MM.1S (cell line): ENCODE measurements at regions not wholly inside any gene's neighbourhood (a gene's known extent, or its start where the extent isn't known, plus 50 kb on each side); places are given as distances from the start of the nearest gene placed in this dataset.

Experiments used
- CTCF ChIP-seq: fragments of 300-600 bp; sonication (generic); IDR thresholded peaks from 2 replicates; pipeline ENCODE4 v1.5.1; 2016; ENCODE audit warnings: antibody characterized with exemption, low read length, mixed read lengths
- EZH2 ChIP-seq: fragments of 300-600 bp; sonication (generic); optimal IDR thresholded peaks from 2 replicates; pipeline ENCODE3; 2017; ENCODE audit warnings: low read depth, mild to moderate bottlenecking, antibody characterized with exemption, low read length, mixed read lengths

- TF ChIP-seq CTCF (no peak), EZH2 (no peak)
These were observed 104.5 kb downstream of the ELAPOR2 start for GRCh38 chr7:86954971-86955370.
